ENCODE measurements at regions not wholly inside any gene's neighbourhood (a gene's known extent, or its start where the extent isn't known, plus 50 kb on each side); places are given as distances from the start of the nearest gene placed in this dataset.

- TF ChIP-seq CTCF (conservative IDR thresholded peaks at IDR 0.05; ENCODE audit: low read depth in 2 of 2): no peak
- TF ChIP-seq POLR2AphosphoS5 (IDR thresholded peaks at IDR 0.05; ENCODE audit: low read depth): no peak
- no peak for TF ChIP-seq CREB1 (CRISPR knock-in tag; IDR thresholded peaks at IDR 0.05; ENCODE audit: low read depth)
- no peak for TF ChIP-seq REST (IDR thresholded peaks at IDR 0.05; ENCODE audit: unreplicated experiment)
- no peak for TF ChIP-seq EZH2 (IDR thresholded peaks at IDR 0.05; ENCODE audit: low read depth, unreplicated experiment)
- TF ChIP-seq EZH2phosphoT487 (IDR thresholded peaks at IDR 0.05; ENCODE audit: unreplicated experiment): no peak
- no peak for TF ChIP-seq ETS1 (IDR thresholded peaks at IDR 0.05)
- no peak for TF ChIP-seq JUNB (IDR thresholded peaks at IDR 0.05; ENCODE audit: unreplicated experiment)
- no peak for TF ChIP-seq STAT1 (IDR thresholded peaks at IDR 0.05; ENCODE audit: unreplicated experiment)
- TF ChIP-seq ZNF462 (CRISPR knock-in tag; IDR thresholded peaks at IDR 0.05): no peak
- TF ChIP-seq ZNF331 (CRISPR knock-in tag; IDR thresholded peaks at IDR 0.05; ENCODE audit: low read depth): no peak
Observed at GRCh38 chr13:37382146-37382545, 216.4 kb downstream of the POSTN start.

Data from GM23338 (cell line).